GM18868 (cell line): ENCODE measurements at regions not wholly inside any gene's neighbourhood (a gene's known extent, or its start where the extent isn't known, plus 50 kb on each side); places are given as distances from the start of the nearest gene placed in this dataset.
"Not testable (repeated sequence)": the region's sequence is repeated elsewhere in the genome, so short reads cannot be mapped to it uniquely, and the experiment has no call there.

Experiments used
- ATAC-seq: cut with Tn5 transposase; IDR thresholded peaks from one replicate; pipeline ENCODE4 v1.9.1; 2021; ENCODE audit warnings: mild to moderate bottlenecking, moderate library complexity; ENCODE audit not compliant: unreplicated experiment

GRCh38 chr13:78160793-78161192 lies 242.2 kb upstream of the EDNRB start:
- ATAC-seq = peak; percentile 64

GRCh38 chr13:78152415-78152814 lies 233.8 kb upstream of the EDNRB start:
- ATAC-seq = no peak

- no peak for ATAC-seq
Observed at GRCh38 chr13:78147905-78148304, 229.3 kb upstream of the EDNRB start.

GRCh38 chr13:78145276-78145675 lies 226.6 kb upstream of the EDNRB start:
- no peak for ATAC-seq

GRCh38 chr13:78139765-78140164 lies 221.1 kb upstream of the EDNRB start:
- ATAC-seq = no peak

GRCh38 chr13:78138756-78139155 lies 220.1 kb upstream of the EDNRB start:
- no peak for ATAC-seq

- peak; percentile 82 for ATAC-seq
Observed at GRCh38 chr13:78137404-78138142, 218.9 kb upstream of the EDNRB start.

- no peak for ATAC-seq
Observed at GRCh38 chr13:78136966-78137365, 218.3 kb upstream of the EDNRB start.

GRCh38 chr13:78133511-78133910 lies 214.9 kb upstream of the EDNRB start:
- ATAC-seq = no peak

- no peak for ATAC-seq
Observed at GRCh38 chr13:78131811-78132210, 213.2 kb upstream of the EDNRB start.

- ATAC-seq = no peak
Observed at GRCh38 chr13:78131346-78131745, 212.7 kb upstream of the EDNRB start.

- no peak for ATAC-seq
Observed at GRCh38 chr13:78129823-78130222, 211.2 kb upstream of the EDNRB start.

GRCh38 chr13:78129359-78129758 lies 210.7 kb upstream of the EDNRB start:
- no peak for ATAC-seq

- peak; percentile 81 for ATAC-seq
Observed at GRCh38 chr13:78121459-78122348, 203.1 kb upstream of the EDNRB start.

- no peak for ATAC-seq
Observed at GRCh38 chr13:78121001-78121400, 202.4 kb upstream of the EDNRB start.

- not testable (repeated sequence) for ATAC-seq
Observed at GRCh38 chr13:78120144-78120543, 201.5 kb upstream of the EDNRB start.

GRCh38 chr13:78117070-78117469 lies 198.4 kb upstream of the EDNRB start:
- not testable (repeated sequence) for ATAC-seq

- ATAC-seq = no peak
Observed at GRCh38 chr13:78105656-78106055, 187.0 kb upstream of the EDNRB start.

GRCh38 chr13:78103936-78104335 lies 185.3 kb upstream of the EDNRB start:
- ATAC-seq = no peak

GRCh38 chr13:78102741-78103140 lies 184.1 kb upstream of the EDNRB start:
- ATAC-seq = peak; percentile 5

GRCh38 chr13:78102121-78102677 lies 183.6 kb upstream of the EDNRB start:
- peak; percentile 81 for ATAC-seq

GRCh38 chr13:78100486-78100885 lies 181.9 kb upstream of the EDNRB start:
- no peak for ATAC-seq
